ENCODE measurements at regions not wholly inside any gene's neighbourhood (a gene's known extent, or its start where the extent isn't known, plus 50 kb on each side); places are given as distances from the start of the nearest gene placed in this dataset.
"Not testable (repeated sequence)": the region's sequence is repeated elsewhere in the genome, so short reads cannot be mapped to it uniquely, and the experiment has no call there.

DNA sequence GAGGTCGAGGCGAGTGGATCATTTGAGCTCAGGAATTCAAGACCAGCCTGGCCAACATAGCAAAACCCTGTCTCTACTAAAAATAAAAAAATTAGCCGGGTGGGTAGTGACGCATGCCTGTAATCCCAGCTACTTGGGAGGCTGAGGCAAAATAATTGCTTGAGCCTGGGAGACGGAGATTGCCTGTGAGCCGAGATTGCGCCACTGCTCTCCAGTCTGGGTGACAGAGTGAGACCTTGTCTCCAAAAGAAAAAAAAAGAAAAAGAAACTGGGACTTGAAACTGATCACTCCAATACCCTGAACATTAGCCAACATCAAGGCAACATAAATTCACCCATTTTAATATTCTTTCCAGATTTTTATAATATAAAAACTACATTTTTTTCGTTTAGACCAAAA, 874.6 kb upstream of the MBL2 start:
- not testable (repeated sequence) for DNase-seq

- no peak for DNase-seq
Observed at GRCh38 chr10:53646525-53646924, 873.9 kb upstream of the MBL2 start.

DNA sequence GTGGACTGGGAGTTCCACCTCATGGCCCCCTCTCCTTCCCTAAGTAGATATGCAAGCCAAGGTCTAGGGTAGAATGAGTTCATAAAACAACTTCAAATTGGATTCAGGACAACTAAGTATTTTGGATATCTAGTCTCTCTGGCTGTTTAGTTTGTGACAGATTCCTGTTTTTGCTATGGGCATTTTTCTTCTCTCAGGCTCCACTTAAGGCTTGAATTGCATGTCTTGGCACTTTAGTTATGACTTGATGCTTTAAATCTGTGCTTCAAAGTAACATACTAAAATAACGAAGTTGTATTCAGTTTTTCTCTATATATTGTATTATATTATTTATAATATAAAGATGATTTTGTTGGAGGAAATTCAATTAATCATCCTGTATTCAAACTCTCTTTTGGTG, 873.4 kb upstream of the MBL2 start:
- DNase-seq, result no peak

DNA sequence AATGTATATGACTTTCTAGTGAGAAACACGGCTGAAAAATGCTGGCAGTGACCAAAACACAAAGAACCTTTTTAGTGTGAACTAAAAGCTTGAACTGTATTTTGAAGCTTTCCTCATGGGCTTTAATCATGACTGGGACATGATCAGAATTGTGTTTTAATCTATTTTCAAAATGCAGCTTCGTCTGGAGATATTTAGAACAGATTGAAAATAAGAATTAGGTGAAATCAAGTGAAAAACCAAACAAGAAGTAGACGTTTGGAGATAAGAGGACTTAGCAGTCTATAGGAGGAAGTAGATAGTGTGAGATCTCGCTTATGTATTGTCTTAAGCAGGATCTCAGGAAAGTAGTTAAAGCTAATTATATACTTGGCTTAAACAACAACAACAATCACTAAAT, 865.4 kb upstream of the MBL2 start:
- DNase-seq, result no peak

- no peak for DNase-seq
Observed at GRCh38 chr10:53624722-53625121, 852.1 kb upstream of the MBL2 start.

GRCh38 chr10:53622201-53622600, 849.6 kb upstream of the MBL2 start:
- no peak for DNase-seq

DNA sequence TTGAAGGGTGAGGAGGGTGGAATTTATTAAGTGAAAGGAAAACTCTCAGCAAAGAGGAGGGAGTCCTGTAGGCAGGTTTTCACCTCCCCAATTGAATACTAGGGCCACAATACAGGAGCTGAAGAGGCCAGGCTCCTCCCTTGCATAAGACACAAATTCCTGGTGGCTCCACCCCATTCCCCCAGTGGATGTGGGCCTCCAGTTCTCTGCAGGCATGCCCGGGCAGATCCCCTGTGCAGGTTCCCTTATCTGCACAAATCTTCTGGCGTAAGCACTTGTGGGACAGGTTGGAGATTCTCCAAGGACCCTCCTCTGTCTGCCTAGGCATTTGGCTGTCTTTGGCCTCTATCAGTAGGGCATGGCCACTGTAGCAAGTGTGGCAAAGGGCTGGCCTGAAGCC, 847.1 kb upstream of the MBL2 start:
- no peak for DNase-seq

DNA sequence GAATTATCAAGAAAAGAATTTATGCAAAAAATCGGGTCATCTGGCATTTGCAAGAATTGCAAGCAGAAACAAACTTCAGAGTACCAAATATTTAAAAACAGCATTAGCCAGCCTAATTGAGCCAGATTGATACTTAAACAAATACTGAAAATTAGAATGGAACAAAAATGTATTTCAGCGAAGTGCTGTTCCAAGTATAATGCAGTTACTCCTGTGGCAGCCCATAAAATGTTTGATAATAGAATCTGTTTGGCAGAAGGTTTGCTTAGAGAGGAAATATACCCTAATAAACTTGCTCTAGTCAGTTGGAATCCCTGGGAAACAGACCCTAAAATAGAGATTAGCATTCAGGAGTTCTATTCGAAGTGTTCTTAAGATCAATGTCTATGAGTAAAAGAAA, 835.1 kb upstream of the MBL2 start:
- DNase-seq, result no peak

GRCh38 chr10:53606981-53607380, 834.4 kb upstream of the MBL2 start:
- DNase-seq, result no peak

- DNase-seq, result peak in 1 of 5 experiments; percentile 27
Observed at GRCh38 chr10:53601260-53601875, 828.8 kb upstream of the MBL2 start.

DNA sequence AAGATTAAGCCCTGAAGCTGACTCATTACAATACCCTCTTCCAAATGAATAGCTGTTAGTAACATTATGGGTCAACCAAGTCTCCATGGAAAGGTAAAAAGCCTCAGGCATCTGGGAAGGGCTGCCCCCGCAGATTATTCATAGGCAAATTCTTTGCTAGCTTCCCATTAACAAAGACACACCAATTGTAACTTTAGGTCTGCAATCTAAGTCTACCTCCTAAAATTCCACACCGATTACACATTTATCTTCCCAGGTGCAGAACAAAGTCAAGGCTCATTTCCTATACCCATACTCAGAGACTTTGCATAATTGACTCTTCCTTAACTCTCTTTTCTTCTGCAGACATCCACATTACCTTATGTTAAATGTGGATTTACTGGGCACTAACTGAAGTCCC, 826.3 kb upstream of the MBL2 start:
- DNase-seq, result no peak

DNA sequence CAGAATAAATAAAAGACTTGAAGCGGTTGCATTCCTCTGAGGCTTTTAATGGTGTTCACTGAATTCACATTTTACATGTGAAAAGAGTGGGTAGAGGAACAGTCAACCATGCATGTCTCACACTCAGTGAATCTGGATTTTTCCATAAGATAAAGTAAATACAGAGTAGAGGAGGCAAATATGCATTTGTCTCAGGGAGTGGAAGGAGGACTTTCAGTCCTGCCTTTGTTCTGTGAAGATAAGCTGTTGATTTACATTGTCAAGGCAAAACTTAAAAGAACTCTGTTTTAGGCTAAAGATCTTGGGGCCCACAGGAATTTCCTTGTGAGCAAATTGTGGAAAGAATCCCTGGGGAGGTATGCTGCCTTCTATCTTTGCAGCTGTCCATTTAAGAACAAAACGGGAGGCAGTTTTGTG, 825.3 kb upstream of the MBL2 start:
- no peak for DNase-seq

DNA sequence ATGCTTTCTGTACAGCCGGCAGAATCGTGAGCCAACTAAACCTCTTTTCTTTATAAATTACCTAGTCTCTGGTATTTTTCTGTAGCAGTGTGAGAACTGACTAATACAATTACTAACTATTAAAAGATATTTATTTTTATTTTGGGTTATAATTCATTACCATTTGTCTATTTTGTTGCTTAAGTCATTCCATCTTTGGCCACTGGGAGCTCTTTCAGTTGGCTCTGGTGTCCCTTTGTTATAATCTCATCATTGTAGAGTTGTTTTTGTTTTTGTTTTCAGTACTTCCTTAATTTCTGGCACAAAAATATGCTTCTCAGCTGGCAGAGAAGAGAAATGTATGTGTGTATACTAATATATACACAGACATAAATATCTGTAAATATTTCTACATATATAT, 807.9 kb upstream of the MBL2 start:
- DNase-seq, result no peak

DNA sequence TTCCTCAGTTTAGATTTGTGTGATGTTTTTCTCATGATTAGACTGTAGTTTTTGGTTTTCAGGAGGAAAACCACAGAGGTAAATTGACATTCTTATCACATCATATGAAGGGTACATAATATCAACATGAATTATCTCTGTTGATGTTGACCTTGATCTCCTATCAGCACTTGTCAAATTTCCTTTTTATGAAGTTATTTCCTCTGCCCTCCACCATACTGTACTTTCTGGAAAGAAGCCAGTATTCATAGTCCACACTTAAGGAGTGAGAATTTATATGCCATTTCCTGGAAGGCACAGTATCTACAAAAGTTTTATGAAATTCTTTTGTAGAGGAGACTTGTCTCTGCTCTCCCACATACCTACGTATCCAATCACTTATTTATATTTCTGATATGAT, 807.2 kb upstream of the MBL2 start:
- no peak for DNase-seq

DNA sequence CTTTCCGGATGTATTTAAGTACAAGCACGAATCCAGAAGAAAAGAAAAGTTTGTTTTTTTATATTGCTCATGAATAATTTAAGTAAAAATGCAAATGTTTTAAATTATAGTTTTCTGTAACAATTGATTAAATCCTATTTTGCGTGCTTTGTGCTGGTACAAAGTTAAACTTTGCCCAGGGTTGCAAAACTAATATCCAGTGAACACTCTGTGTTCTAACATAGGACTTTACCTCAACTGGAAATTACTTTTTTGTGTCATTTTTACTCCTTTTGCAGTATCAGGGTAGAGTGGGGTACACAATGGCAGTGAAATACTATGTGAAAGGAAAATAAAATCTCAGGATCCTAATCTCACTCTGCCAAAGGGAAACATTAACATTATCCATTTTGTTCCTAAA, 801.4 kb upstream of the MBL2 start:
- no peak for DNase-seq

GRCh38 chr10:53573498-53573897, 800.9 kb upstream of the MBL2 start:
- no peak for DNase-seq

- DNase-seq, result no peak
Observed at GRCh38 chr10:53572799-53573198, 800.2 kb upstream of the MBL2 start.

DNA sequence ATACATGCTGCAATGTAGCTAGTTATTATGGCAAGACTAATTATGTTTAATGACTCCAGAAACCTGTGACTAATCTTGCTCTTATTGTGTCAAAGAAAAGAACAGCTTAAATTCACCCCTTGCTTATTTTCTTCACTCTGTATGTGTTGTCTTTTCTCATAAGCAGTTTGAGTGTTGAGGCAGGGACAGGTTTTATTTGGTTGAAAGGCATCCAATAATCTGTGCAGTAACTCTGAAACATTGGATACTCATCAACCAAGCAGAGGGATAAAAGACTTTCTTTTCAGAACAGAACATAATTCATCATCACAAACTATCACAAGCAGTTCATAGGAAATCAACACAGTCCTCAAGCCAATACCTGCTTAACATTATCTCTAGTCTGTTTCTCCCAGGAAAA, 797.6 kb upstream of the MBL2 start:
- no peak for DNase-seq

- no peak for DNase-seq
Observed at GRCh38 chr10:53569455-53569854, 796.9 kb upstream of the MBL2 start.

GRCh38 chr10:53548664-53549063, 776.1 kb upstream of the MBL2 start:
- no peak for DNase-seq

DNA sequence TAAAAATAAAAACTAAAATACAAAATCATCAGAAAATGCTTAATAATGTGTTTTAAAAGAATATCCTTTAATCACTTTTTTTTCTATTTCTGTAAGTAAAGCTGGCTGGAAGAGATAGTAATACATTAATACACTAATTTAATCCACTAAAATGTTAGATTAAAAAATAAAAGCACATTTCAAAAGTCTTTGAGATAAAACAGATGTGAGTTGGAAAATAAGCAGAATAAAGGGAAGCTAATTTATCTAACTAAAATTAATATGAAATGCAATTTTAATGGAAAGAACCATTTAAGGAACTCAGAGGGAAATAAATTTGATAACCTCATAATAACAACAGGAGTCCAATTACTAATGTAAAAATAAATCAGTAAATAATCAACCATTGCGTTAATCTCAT, 774.8 kb upstream of the MBL2 start:
- no peak for DNase-seq

GRCh38 chr10:53543410-53543809, 770.8 kb upstream of the MBL2 start:
- no peak for DNase-seq

DNA sequence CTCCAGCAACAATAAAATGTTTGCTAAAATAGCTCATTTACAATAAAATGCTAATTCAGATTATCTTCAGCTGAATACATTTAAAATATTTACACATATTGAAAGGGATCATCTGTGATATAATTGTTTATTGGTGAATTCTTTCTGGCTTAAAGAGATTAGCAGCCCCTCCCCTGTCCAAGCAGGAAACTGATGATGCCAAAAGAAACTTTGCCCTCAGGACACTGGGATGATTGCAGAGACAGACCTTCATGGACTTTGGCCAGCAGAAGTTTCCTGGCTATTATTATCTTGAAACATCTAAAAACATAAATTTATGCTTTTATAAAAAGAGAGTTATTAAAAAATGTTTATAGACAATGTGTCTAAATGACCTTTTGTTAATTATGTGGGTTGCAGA, 764.9 kb upstream of the MBL2 start:
- no peak for DNase-seq

GRCh38 chr10:53536322-53536721, 763.7 kb upstream of the MBL2 start:
- no peak for DNase-seq

DNA sequence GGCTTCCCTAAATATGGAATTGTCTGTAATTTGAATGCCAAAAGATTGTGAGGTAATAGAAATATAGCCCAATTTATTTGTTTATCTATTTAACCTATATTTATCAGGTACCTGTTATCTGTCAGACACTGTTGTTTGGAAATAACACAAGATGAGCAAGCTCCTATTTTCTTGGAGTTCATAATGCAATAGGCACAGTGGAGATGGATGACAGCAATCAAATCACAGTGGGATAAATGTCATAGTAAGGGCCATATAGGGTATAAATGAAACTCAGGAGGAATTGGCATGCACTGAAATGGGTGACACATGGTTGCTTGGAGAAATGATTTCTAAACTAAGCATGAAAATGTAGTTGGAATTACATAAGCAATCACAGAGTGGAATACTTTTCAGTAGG, 761.8 kb upstream of the MBL2 start:
- no peak for DNase-seq

- no peak for DNase-seq
Observed at GRCh38 chr10:53528974-53529373, 756.4 kb upstream of the MBL2 start.

All from T-helper 2 cell (primary cell).